ENCODE measurements at regions not wholly inside any gene's neighbourhood (a gene's known extent, or its start where the extent isn't known, plus 50 kb on each side); places are given as distances from the start of the nearest gene placed in this dataset.
A peak's percentile ranks its signal among the peaks of the same experiment; 100 is the strongest.

DNA sequence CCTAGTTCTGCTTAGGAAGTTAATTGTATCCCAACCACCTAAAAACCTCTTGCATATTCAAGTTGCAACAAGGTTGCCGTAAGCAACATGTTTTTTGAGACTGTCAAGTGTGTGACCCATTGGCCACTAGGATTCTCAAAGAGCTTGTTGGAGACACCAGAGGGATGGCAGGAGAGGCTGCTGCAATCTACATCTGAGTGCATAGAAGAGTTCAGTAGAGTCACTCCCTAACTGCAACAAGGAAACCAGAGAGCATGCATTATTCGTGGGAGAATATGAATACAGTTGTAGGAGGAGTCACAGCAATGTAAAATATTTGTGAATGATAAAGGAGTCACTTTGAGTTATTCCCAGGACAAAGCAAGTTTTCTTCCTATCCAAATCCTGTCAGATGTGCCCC is 538.6 kb downstream of the TNS3 start:
- Histone ChIP-seq H3K4me1 (peaks cover 61% of the 10 kb centered on the region), H3K9me3 (no peaks in the 10 kb centered on the region), H3K36me3 (no peaks in the 10 kb centered on the region), H3K27me3 (no peaks in the 10 kb centered on the region), H3K4me3 (no peak overlapping the region), H3K27ac (no peak overlapping the region)
- no peak for TF ChIP-seq POLR2A (IDR thresholded peaks at IDR 0.05)
- TF ChIP-seq, protein P1, sequence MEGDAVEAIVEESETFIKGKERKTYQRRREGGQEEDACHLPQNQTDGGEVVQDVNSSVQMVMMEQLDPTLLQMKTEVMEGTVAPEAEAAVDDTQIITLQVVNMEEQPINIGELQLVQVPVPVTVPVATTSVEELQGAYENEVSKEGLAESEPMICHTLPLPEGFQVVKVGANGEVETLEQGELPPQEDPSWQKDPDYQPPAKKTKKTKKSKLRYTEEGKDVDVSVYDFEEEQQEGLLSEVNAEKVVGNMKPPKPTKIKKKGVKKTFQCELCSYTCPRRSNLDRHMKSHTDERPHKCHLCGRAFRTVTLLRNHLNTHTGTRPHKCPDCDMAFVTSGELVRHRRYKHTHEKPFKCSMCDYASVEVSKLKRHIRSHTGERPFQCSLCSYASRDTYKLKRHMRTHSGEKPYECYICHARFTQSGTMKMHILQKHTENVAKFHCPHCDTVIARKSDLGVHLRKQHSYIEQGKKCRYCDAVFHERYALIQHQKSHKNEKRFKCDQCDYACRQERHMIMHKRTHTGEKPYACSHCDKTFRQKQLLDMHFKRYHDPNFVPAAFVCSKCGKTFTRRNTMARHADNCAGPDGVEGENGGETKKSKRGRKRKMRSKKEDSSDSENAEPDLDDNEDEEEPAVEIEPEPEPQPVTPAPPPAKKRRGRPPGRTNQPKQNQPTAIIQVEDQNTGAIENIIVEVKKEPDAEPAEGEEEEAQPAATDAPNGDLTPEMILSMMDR (IDR thresholded peaks at IDR 0.05), result no peak
- no peak for TF ChIP-seq POLR2AphosphoS5 (IDR thresholded peaks at IDR 0.05; ENCODE audit: insufficient read depth in 1 of 2, low read depth in 1 of 2)
- DNase-seq (ENCODE audit: extremely low spot score in 2 of 2), result no peak
- intact Hi-C loops (cut with DNase I), result no loop called here

DNA sequence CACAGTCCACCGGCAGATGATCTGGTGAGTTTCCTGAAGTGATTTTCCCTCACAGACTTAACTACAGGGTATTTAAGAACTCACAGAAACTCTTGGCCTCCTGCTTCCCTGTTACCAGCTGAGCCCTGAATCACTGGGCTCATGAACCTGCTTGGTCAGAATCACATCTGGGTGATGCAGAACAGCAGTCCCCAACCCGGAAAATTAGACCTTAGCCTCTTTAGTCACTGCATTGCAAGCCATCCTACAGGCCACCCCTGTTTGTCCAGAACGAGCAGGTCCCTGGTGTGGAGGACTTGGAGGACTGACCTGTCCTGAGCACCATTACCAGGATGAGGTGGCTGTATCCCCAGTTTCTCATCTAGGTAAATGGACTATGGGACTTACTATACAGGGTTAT is 539.2 kb downstream of the TNS3 start:
- no peak overlapping the region for H3K4me3 ChIP-seq
- H3K9me3 ChIP-seq, result no peaks in the 10 kb centered on the region
- no peaks in the 10 kb centered on the region for H3K36me3 ChIP-seq
- no peak for TF ChIP-seq POLR2AphosphoS5 (IDR thresholded peaks at IDR 0.05; ENCODE audit: insufficient read depth in 1 of 2, low read depth in 1 of 2)
- TF ChIP-seq, protein P1 (IDR thresholded peaks at IDR 0.05), result no peak
- no peak for TF ChIP-seq POLR2A (IDR thresholded peaks at IDR 0.05)
- DNase-seq (ENCODE audit: extremely low spot score in 2 of 2), result no peak
- intact Hi-C loops (cut with DNase I), result no loop called here
- H3K4me1 ChIP-seq, result peaks cover 60% of the 10 kb centered on the region
- no peak overlapping the region for H3K27ac ChIP-seq
- no peaks in the 10 kb centered on the region for H3K27me3 ChIP-seq

DNA sequence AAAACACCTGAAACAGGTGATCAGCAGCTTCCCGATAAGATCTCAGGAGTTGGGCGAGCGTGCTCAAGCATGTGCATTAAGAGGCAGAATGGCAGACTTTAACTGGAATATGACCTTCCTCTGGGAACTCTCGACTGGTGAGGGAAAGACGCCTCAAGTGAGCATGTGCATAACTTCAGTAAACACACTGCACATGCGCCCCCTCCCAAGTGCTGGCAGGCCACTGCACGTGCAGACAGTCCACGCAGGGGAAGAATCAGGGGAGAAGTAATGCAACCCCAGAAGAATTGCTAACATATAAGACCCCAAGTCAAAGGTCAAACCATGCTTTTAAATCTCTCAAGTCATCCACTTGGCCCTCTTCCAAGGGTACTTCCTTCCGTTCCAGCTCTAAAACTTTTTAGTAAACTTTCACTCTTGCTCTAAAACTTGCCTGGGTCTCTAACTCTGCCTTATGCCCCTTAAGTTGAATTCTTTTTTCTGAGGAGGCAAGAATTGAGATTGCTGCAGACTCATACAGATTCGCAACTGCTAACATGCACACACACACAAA is 541.0 kb downstream of the TNS3 start:
- DNase-seq (ENCODE audit: extremely low spot score in 2 of 2), result no peak
- no peak overlapping the region for H3K4me3 ChIP-seq
- intact Hi-C loops (cut with DNase I), result no loop called here
- no peaks in the 10 kb centered on the region for H3K9me3 ChIP-seq
- peaks cover 42% of the 10 kb centered on the region for H3K4me1 ChIP-seq
- H3K27ac ChIP-seq, result no peak overlapping the region
- TF ChIP-seq POLR2AphosphoS5 (IDR thresholded peaks at IDR 0.05; ENCODE audit: insufficient read depth in 1 of 2, low read depth in 1 of 2) (no peak), POLR2A (IDR thresholded peaks at IDR 0.05) (no peak)
- TF ChIP-seq, protein P1 (IDR thresholded peaks at IDR 0.05), result no peak
- H3K27me3 ChIP-seq, result no peaks in the 10 kb centered on the region
- no peaks in the 10 kb centered on the region for H3K36me3 ChIP-seq

DNA sequence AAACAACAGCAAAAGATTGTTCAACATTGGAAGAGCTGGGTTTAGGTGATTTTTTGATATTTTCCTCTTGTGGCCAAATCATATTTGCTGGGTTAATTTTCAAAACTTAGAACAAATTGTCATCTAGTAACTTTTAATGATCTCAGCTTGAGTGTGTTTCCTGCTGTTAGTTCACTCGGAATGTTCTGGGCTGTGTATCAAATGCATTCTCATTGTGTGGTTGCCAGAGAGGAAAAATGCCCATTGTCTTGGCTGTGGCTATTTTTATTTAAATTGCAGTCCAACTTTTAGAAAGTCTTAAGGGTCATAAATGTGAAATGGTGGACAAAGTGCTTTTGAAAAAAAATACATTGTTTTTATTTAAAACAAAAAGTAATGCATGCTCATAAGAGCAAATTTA is 542.0 kb downstream of the TNS3 start:
- intact Hi-C loops (cut with DNase I), result no loop called here
- H3K36me3 ChIP-seq, result no peaks in the 10 kb centered on the region
- TF ChIP-seq, protein P1 (IDR thresholded peaks at IDR 0.05), result no peak
- peak in 1 of 2 donors; percentile 79 for TF ChIP-seq POLR2AphosphoS5 (IDR thresholded peaks at IDR 0.05; ENCODE audit: insufficient read depth in 1 of 2, low read depth in 1 of 2)
- no peaks in the 10 kb centered on the region for H3K9me3 ChIP-seq
- no peak overlapping the region for H3K4me3 ChIP-seq
- DNase-seq (ENCODE audit: extremely low spot score in 2 of 2), result no peak
- H3K4me1 ChIP-seq, result peaks cover 32% of the 10 kb centered on the region
- no peaks in the 10 kb centered on the region for H3K27me3 ChIP-seq
- peak overlapping the region; percentile 58 for H3K27ac ChIP-seq

DNA sequence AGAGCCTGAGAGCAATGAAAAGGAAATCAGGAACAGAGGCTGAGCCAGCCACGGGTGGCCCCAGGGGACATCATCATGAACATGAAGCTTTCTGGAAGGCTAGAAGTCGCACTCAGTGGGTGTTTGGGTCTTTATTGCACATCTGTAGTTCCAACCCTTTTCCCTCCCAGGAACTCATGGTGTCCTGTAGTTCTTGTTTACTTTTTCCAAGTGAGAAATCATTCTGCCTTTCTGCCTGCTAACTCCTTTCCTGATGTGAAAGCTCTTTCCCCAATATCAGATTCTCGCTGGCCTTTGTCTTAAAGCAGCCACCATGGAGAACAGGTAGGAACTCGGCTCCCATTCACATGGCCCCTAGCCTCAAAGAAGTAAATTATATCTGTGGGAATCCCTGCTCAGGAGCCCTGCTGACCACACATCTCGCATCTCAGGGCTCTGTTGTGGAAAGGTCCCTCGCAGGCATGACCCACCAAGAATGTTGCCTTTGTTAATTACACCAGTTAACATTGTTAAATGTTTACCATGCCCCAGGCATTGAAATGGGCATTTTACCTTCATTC is 542.7 kb downstream of the TNS3 start:
- peaks cover 26% of the 10 kb centered on the region for H3K4me1 ChIP-seq
- no peaks in the 10 kb centered on the region for H3K27me3 ChIP-seq
- no peaks in the 10 kb centered on the region for H3K36me3 ChIP-seq
- TF ChIP-seq POLR2AphosphoS5 (IDR thresholded peaks at IDR 0.05; ENCODE audit: insufficient read depth in 1 of 2, low read depth in 1 of 2) (no peak), POLR2A (IDR thresholded peaks at IDR 0.05) (no peak)
- TF ChIP-seq, protein P1 (IDR thresholded peaks at IDR 0.05), result no peak
- H3K27ac ChIP-seq, result peak overlapping the region; percentile 58
- no peak for DNase-seq (ENCODE audit: extremely low spot score in 2 of 2)
- no peaks in the 10 kb centered on the region for H3K9me3 ChIP-seq
- H3K4me3 ChIP-seq, result no peak overlapping the region
- intact Hi-C loops (cut with DNase I), result no loop called here
